T-helper 17 cell (primary cell): ENCODE measurements at regions not wholly inside any gene's neighbourhood (a gene's known extent, or its start where the extent isn't known, plus 50 kb on each side); places are given as distances from the start of the nearest gene placed in this dataset.

ENCODE experiments used
- ATAC-seq: fragments of 150-1000 bp; cut with Tn5 transposase; 2 replicates; pipeline ENCODE4 v1.10.0; 2021; ENCODE audit warnings: mild to moderate bottlenecking, moderate library complexity
- DNase-seq, 3 donors: peaks; one replicate each; pipeline versions ENCODE4 v3.0.0 to v3.0.0-alpha.2; 2020 to 2021
- H3K9me3 ChIP-seq: one replicate; pipeline ENCODE4 v1.7.0; 2013; ENCODE audit warnings: low read length, mild to moderate bottlenecking; ENCODE audit not compliant: control insufficient read depth, poor library complexity, severe bottlenecking
- H3K27ac Mint-ChIP-seq: one replicate; pipeline ENCODE4 v1.8.0; 2022; ENCODE audit warnings: mild to moderate bottlenecking, moderate library complexity, mixed read lengths
- H3K27me3 Mint-ChIP-seq: one replicate; pipeline ENCODE4 v1.8.0; 2022; ENCODE audit warnings: mixed read lengths
- H3K36me3 Mint-ChIP-seq: one replicate; pipeline ENCODE4 v1.8.0; 2022; ENCODE audit warnings: low read depth, mixed read lengths
- H3K4me1 Mint-ChIP-seq: one replicate; pipeline ENCODE4 v1.8.0; 2022; ENCODE audit warnings: mild to moderate bottlenecking, mixed read lengths
- H3K4me3 Mint-ChIP-seq: one replicate; pipeline ENCODE4 v1.8.0; 2022; ENCODE audit warnings: mild to moderate bottlenecking, moderate library complexity, mixed read lengths

GRCh38 chr14:101330416-101331140 lies 230.7 kb upstream of the DIO3 start:
- no peak for DNase-seq
- no peaks in the 10 kb centered on the region for H3K36me3 Mint-ChIP-seq
- no peaks in the 10 kb centered on the region for H3K9me3 ChIP-seq
- no peaks in the 10 kb centered on the region for H3K4me1 Mint-ChIP-seq
- H3K4me3 Mint-ChIP-seq: no peak overlapping the region
- H3K27me3 Mint-ChIP-seq: peaks cover 44% of the 10 kb centered on the region
- no peak overlapping the region for H3K27ac Mint-ChIP-seq
- no peak for ATAC-seq

GRCh38 chr14:101331141-101331525 lies 230.2 kb upstream of the DIO3 start:
- H3K4me1 Mint-ChIP-seq: no peaks in the 10 kb centered on the region
- no peaks in the 10 kb centered on the region for H3K9me3 ChIP-seq
- H3K27ac Mint-ChIP-seq: no peak overlapping the region
- ATAC-seq (no peak), DNase-seq (no peak)
- no peaks in the 10 kb centered on the region for H3K36me3 Mint-ChIP-seq
- H3K4me3 Mint-ChIP-seq: no peak overlapping the region
- H3K27me3 Mint-ChIP-seq: peaks cover 47% of the 10 kb centered on the region

GRCh38 chr14:101331661-101332169 lies 229.6 kb upstream of the DIO3 start:
- DNase-seq (no peak), ATAC-seq (no peak)
- Mint-ChIP-seq H3K4me1 (no peaks in the 10 kb centered on the region), H3K27me3 (peaks cover 53% of the 10 kb centered on the region), H3K4me3 (no peak overlapping the region), H3K36me3 (no peaks in the 10 kb centered on the region), H3K27ac (no peak overlapping the region)
- no peaks in the 10 kb centered on the region for H3K9me3 ChIP-seq

GRCh38 chr14:101332281-101332680 lies 229.0 kb upstream of the DIO3 start:
- ATAC-seq: no peak
- Mint-ChIP-seq H3K27me3 (peaks cover 58% of the 10 kb centered on the region), H3K4me3 (no peak overlapping the region), H3K36me3 (no peaks in the 10 kb centered on the region), H3K4me1 (no peaks in the 10 kb centered on the region), H3K27ac (no peak overlapping the region)
- DNase-seq: no peak
- no peaks in the 10 kb centered on the region for H3K9me3 ChIP-seq

GRCh38 chr14:101333335-101334280 lies 227.7 kb upstream of the DIO3 start:
- DNase-seq (no peak), ATAC-seq (no peak)
- no peaks in the 10 kb centered on the region for H3K4me1 Mint-ChIP-seq
- no peak overlapping the region for H3K4me3 Mint-ChIP-seq
- H3K36me3 Mint-ChIP-seq: no peaks in the 10 kb centered on the region
- H3K27me3 Mint-ChIP-seq: peaks cover 60% of the 10 kb centered on the region
- no peaks in the 10 kb centered on the region for H3K9me3 ChIP-seq
- no peak overlapping the region for H3K27ac Mint-ChIP-seq

GRCh38 chr14:101334656-101335055 lies 226.6 kb upstream of the DIO3 start:
- ATAC-seq (no peak), DNase-seq (no peak)
- no peaks in the 10 kb centered on the region for H3K9me3 ChIP-seq
- H3K4me1 Mint-ChIP-seq: no peaks in the 10 kb centered on the region
- H3K27ac Mint-ChIP-seq: no peak overlapping the region
- H3K27me3 Mint-ChIP-seq: peaks cover 64% of the 10 kb centered on the region
- no peak overlapping the region for H3K4me3 Mint-ChIP-seq
- no peaks in the 10 kb centered on the region for H3K36me3 Mint-ChIP-seq

GRCh38 chr14:101335061-101335661 lies 226.1 kb upstream of the DIO3 start:
- Mint-ChIP-seq H3K4me1 (no peaks in the 10 kb centered on the region), H3K27me3 (peaks cover 66% of the 10 kb centered on the region), H3K4me3 (no peak overlapping the region), H3K36me3 (no peaks in the 10 kb centered on the region), H3K27ac (no peak overlapping the region)
- no peak for DNase-seq
- no peak for ATAC-seq
- no peaks in the 10 kb centered on the region for H3K9me3 ChIP-seq

GRCh38 chr14:101336183-101336582 lies 225.1 kb upstream of the DIO3 start:
- Mint-ChIP-seq H3K27ac (no peak overlapping the region), H3K4me1 (no peaks in the 10 kb centered on the region), H3K4me3 (no peak overlapping the region), H3K36me3 (no peaks in the 10 kb centered on the region), H3K27me3 (peaks cover 69% of the 10 kb centered on the region)
- ATAC-seq (no peak), DNase-seq (no peak)
- no peaks in the 10 kb centered on the region for H3K9me3 ChIP-seq

- H3K4me3 Mint-ChIP-seq: no peak overlapping the region
- H3K4me1 Mint-ChIP-seq: no peaks in the 10 kb centered on the region
- no peaks in the 10 kb centered on the region for H3K9me3 ChIP-seq
- H3K27me3 Mint-ChIP-seq: peaks cover 69% of the 10 kb centered on the region
- no peak overlapping the region for H3K27ac Mint-ChIP-seq
- ATAC-seq: no peak
- no peak for DNase-seq
- H3K36me3 Mint-ChIP-seq: peaks cover 2% of the 10 kb centered on the region
Measured at GRCh38 chr14:101337053-101337452, 224.2 kb upstream of the DIO3 start.

- no peak for DNase-seq
- H3K27ac Mint-ChIP-seq: no peak overlapping the region
- peaks cover 2% of the 10 kb centered on the region for H3K36me3 Mint-ChIP-seq
- no peak overlapping the region for H3K4me3 Mint-ChIP-seq
- H3K9me3 ChIP-seq: no peaks in the 10 kb centered on the region
- ATAC-seq: no peak
- H3K27me3 Mint-ChIP-seq: peaks cover 46% of the 10 kb centered on the region
- no peaks in the 10 kb centered on the region for H3K4me1 Mint-ChIP-seq
Measured at GRCh38 chr14:101340556-101340955, 220.7 kb upstream of the DIO3 start.

- no peak overlapping the region for H3K4me3 Mint-ChIP-seq
- no peaks in the 10 kb centered on the region for H3K36me3 Mint-ChIP-seq
- no peaks in the 10 kb centered on the region for H3K9me3 ChIP-seq
- ATAC-seq (no peak), DNase-seq (no peak)
- no peaks in the 10 kb centered on the region for H3K4me1 Mint-ChIP-seq
- H3K27me3 Mint-ChIP-seq: no peaks in the 10 kb centered on the region
- H3K27ac Mint-ChIP-seq: no peak overlapping the region
Measured at GRCh38 chr14:101347893-101348777, 213.2 kb upstream of the DIO3 start.

GRCh38 chr14:101349108-101349507 lies 212.2 kb upstream of the DIO3 start:
- Mint-ChIP-seq H3K27me3 (no peaks in the 10 kb centered on the region), H3K4me1 (no peaks in the 10 kb centered on the region), H3K4me3 (no peak overlapping the region), H3K36me3 (no peaks in the 10 kb centered on the region), H3K27ac (no peak overlapping the region)
- DNase-seq: no peak
- peaks cover 1% of the 10 kb centered on the region for H3K9me3 ChIP-seq
- no peak for ATAC-seq
